ENCODE measurements at regions not wholly inside any gene's neighbourhood (a gene's known extent, or its start where the extent isn't known, plus 50 kb on each side); places are given as distances from the start of the nearest gene placed in this dataset.
"Not testable (repeated sequence)": the region's sequence is repeated elsewhere in the genome, so short reads cannot be mapped to it uniquely, and the experiment has no call there.

DNA sequence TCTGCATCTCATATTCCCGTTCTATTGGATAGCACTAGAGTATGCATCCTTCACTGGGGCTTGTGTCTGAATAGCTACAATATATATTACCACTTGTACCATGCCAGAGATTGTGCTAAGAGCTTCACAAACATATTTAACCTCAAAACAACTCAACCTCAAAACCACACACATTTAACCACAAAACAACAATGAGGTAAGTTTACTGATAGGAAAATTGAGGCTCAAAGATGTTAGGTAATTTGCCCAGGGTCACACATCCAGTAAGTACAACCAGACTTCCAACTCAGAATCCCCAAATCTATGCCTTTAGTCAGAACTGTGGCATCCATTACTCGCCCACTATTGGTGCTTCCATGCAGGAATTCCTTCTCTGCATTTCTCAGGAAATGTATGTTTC is 220.0 kb downstream of the FAM43A start:
- peaks cover 18% of the 10 kb centered on the region for H3K9me3 Mint-ChIP-seq
- peaks cover 11% of the 10 kb centered on the region for H3K4me1 Mint-ChIP-seq (ENCODE audit: low read depth)
- H3K27ac Mint-ChIP-seq = no peak overlapping the region
- no peaks in the 10 kb centered on the region for H3K36me3 Mint-ChIP-seq (ENCODE audit: low read depth)
- no peak overlapping the region for H3K4me3 Mint-ChIP-seq
- H3K27me3 Mint-ChIP-seq (ENCODE audit: low read depth) = peaks cover 17% of the 10 kb centered on the region

DNA sequence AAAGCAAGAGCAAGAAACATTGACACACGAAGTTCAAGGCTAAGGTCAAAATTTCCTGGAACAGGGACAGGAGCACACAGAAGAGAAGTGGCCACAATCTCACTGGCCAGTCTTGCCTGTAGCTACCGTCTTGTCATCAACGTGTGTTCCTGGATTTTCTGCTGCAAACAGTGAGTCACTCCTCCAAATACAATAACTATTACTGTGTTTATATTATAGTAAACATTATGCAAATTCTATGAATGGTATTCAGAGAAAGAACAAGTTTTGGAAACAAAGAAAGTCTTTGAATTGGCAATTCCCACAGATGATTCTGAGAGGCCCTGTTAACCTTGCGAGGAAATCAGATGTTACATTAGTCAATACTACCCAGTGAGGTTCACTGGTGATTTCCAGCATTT is 220.5 kb downstream of the FAM43A start:
- Mint-ChIP-seq H3K4me1 (ENCODE audit: low read depth) (peaks cover 11% of the 10 kb centered on the region), H3K4me3 (no peak overlapping the region), H3K27me3 (ENCODE audit: low read depth) (peaks cover 17% of the 10 kb centered on the region), H3K27ac (no peak overlapping the region), H3K36me3 (ENCODE audit: low read depth) (no peaks in the 10 kb centered on the region), H3K9me3 (peaks cover 14% of the 10 kb centered on the region)

DNA sequence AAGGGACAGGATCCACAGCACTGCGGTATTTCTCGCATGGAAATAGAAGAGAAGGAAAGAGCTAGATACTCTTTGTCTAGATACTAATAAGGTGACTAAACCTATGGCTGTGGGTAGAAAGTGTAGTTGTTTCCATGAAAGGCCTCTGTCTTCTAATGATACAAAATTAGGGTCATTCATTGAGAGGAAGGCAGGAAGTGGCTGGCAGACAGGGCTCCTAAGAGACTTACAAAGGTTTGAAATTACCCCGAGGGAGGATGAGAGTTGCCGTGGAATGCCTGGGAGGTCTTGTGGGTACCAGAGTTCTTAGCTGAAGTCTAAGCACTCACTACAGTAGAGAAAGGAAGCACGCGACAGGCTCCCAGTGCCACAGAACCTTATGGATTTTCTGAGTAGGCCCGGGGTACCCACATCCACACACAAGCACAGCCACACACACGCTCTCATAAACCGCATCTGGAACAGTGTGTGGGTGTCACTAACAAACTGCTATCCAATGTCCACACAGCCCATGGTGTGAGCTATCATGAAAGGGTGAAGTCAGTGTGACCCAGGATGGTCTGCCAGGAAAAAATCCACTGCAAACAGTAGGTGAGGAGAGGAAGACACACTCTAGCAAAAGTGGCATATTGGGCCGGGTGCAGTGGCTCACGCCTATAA is 221.4 kb downstream of the FAM43A start:
- H3K9me3 Mint-ChIP-seq = peaks cover 10% of the 10 kb centered on the region
- peaks cover 11% of the 10 kb centered on the region for H3K4me1 Mint-ChIP-seq (ENCODE audit: low read depth)
- no peak overlapping the region for H3K4me3 Mint-ChIP-seq
- no peaks in the 10 kb centered on the region for H3K36me3 Mint-ChIP-seq (ENCODE audit: low read depth)
- peaks cover 11% of the 10 kb centered on the region for H3K27me3 Mint-ChIP-seq (ENCODE audit: low read depth)
- H3K27ac Mint-ChIP-seq = peak overlapping the region; percentile 65

DNA sequence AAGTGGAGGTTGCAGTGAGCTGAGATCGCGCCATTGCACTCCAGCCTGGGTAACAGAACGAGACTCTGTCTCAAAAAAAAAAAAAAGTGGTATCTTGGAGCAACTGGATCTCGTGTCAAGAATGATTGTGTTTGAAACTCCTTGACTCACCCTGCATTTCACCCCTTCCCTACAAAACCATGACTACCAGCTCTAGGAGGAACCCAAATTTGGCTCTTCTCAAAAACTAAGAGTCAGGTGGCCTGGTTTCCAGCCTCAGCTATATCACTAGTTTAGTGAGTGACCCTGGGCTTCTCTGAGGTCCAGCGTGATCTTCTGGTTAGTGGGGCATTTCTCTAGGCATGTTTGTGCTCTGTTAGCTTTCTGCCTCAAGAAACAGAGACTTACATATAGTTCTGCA is 222.1 kb downstream of the FAM43A start:
- H3K27me3 Mint-ChIP-seq (ENCODE audit: low read depth) = peaks cover 5% of the 10 kb centered on the region
- H3K4me3 Mint-ChIP-seq = no peak overlapping the region
- H3K9me3 Mint-ChIP-seq = peaks cover 4% of the 10 kb centered on the region
- H3K36me3 Mint-ChIP-seq (ENCODE audit: low read depth) = no peaks in the 10 kb centered on the region
- peaks cover 11% of the 10 kb centered on the region for H3K4me1 Mint-ChIP-seq (ENCODE audit: low read depth)
- no peak overlapping the region for H3K27ac Mint-ChIP-seq

DNA sequence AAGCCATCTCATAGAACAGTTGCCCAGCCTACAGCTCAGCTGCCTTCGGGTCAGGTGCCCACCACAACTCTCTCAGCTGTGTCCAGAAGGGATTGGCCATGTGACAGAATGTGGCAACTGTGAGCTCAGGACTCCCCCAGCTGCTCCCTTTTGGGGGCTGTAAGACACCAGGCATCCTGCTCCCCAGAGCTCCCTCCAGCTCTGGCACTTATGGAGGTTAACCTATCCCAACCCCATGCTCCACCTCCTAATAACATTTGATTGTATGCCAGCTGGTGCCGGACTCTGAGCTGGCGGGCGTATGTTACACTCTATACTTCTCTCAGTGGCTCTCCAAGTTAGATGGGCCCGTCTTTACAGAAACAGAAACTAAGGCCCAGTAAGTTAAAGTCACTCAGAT is 222.8 kb downstream of the FAM43A start:
- Mint-ChIP-seq H3K27me3 (ENCODE audit: low read depth) (peaks cover 5% of the 10 kb centered on the region), H3K27ac (no peak overlapping the region), H3K36me3 (ENCODE audit: low read depth) (no peaks in the 10 kb centered on the region), H3K4me1 (ENCODE audit: low read depth) (peaks cover 11% of the 10 kb centered on the region), H3K9me3 (peaks cover 3% of the 10 kb centered on the region), H3K4me3 (no peak overlapping the region)

DNA sequence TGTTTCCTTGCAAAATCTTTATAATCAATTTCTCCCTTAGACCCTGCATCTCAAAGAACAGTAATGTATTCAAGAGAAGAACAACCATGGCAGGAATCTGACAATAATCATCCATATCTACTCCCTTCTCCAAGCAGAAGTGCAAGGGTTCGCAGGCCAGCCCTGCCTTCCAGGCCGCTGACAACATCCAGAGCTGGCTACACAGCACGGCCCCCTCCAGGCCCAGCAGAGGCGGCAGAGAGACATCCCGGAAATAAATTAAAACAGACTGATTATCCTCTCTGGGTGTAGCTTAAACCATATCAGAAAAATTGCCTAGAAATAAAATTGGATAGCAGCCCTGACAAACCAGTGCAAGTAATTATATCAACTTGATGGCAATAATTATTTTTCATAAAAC is 223.3 kb downstream of the FAM43A start:
- Mint-ChIP-seq H3K27ac (no peak overlapping the region), H3K36me3 (ENCODE audit: low read depth) (no peaks in the 10 kb centered on the region), H3K4me3 (no peak overlapping the region), H3K9me3 (peaks cover 3% of the 10 kb centered on the region), H3K27me3 (ENCODE audit: low read depth) (peaks cover 3% of the 10 kb centered on the region), H3K4me1 (ENCODE audit: low read depth) (peaks cover 11% of the 10 kb centered on the region)

DNA sequence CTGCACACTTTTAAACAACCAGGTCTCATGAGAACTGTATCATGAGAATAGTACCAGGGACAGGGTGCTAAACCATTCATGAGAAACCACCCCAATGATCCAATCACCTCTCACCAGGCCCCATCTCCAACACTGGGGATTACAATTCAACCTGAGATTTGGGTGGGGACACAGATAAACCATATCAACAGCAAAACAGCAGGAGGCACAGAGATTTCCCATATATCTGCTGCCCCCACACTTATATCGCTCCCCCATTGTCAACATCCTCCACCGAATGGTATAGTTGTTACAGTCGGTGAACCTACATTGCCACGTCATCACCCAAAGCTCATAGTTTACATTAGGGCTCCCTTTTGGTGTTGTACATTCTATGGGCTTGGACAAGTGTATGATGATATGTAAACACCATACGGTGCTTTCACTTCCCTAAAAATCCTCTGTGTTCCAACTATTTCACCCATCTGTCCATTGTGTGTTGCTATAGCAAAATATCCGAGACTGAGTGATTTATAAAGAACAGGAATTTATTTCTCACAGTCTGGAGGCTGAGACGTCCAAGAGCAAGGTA is 224.8 kb downstream of the FAM43A start:
- Mint-ChIP-seq H3K36me3 (ENCODE audit: low read depth) (no peaks in the 10 kb centered on the region), H3K27ac (no peak overlapping the region), H3K4me3 (no peak overlapping the region), H3K4me1 (ENCODE audit: low read depth) (peaks cover 11% of the 10 kb centered on the region), H3K27me3 (ENCODE audit: low read depth) (peaks cover 7% of the 10 kb centered on the region), H3K9me3 (no peaks in the 10 kb centered on the region)

DNA sequence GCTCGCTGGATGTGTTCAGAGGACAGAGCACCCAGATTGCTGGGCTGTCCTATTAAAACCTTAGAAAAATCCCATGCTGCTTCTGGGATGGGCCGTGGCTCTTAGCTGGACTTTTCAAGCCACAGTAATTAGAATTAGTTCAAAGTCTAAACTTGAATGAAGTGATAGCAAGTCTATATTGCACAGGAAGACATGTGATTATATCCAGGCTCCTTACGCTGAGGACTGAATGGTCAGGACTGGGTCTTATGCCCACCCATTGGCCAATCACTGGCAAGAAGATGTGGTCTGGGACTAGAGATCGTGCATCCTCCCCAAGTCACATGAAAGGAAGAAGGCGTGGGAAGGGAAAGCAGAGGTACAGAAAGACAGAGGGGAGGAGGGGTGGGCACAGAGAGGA is 227.6 kb downstream of the FAM43A start:
- H3K36me3 Mint-ChIP-seq (ENCODE audit: low read depth) = no peaks in the 10 kb centered on the region
- no peak overlapping the region for H3K4me3 Mint-ChIP-seq
- no peaks in the 10 kb centered on the region for H3K4me1 Mint-ChIP-seq (ENCODE audit: low read depth)
- H3K27me3 Mint-ChIP-seq (ENCODE audit: low read depth) = peaks cover 31% of the 10 kb centered on the region
- H3K9me3 Mint-ChIP-seq = no peaks in the 10 kb centered on the region
- no peak overlapping the region for H3K27ac Mint-ChIP-seq

DNA sequence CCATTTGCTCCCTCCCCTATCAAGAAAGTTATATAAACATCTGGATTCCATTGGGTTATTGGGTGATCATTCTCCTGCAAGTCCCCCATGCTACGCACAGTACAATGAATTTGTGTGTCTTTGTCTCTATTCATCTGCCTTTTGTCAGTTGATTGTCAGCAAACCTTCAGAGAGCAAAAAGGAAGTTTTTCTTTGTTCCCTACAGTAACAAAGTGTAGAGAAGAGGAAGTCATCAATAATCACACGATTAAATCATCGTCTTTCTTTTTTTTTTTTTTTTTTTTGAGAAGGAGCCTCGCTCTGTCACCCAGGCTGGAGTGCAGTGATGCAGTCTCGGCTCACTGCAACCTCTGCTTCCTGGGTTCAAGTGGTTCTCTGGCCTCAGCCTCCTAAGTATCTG is 239.2 kb downstream of the FAM43A start:
- H3K27me3 Mint-ChIP-seq (ENCODE audit: low read depth) = peaks cover 28% of the 10 kb centered on the region
- not testable (repeated sequence) for H3K4me1 Mint-ChIP-seq (ENCODE audit: low read depth); H3K27ac Mint-ChIP-seq; H3K4me3 Mint-ChIP-seq; H3K9me3 Mint-ChIP-seq; H3K36me3 Mint-ChIP-seq (ENCODE audit: low read depth)

DNA sequence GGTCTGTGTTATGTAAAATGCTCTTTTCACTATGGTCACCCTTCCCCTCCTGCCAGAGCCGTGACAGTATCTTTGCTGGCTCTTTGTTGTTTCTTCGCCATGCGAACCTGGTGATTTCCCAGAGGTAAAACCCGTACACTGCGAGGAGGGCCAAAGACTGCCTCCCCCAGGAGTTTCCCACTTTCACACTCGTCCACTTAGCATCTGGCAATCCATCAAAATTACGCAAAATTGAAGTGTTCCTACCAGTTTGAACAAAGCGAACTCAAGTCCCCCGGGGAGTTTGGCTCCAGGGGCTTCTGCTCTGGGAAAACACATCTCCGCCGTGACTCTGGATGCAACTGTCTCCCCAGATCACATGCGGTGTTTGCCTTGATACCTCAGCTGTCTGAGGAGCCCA is 239.9 kb downstream of the FAM43A start:
- H3K4me1 Mint-ChIP-seq (ENCODE audit: low read depth) = no peaks in the 10 kb centered on the region
- no peak overlapping the region for H3K27ac Mint-ChIP-seq
- no peak overlapping the region for H3K4me3 Mint-ChIP-seq
- H3K36me3 Mint-ChIP-seq (ENCODE audit: low read depth) = no peaks in the 10 kb centered on the region
- no peaks in the 10 kb centered on the region for H3K9me3 Mint-ChIP-seq
- H3K27me3 Mint-ChIP-seq (ENCODE audit: low read depth) = peaks cover 21% of the 10 kb centered on the region

DNA sequence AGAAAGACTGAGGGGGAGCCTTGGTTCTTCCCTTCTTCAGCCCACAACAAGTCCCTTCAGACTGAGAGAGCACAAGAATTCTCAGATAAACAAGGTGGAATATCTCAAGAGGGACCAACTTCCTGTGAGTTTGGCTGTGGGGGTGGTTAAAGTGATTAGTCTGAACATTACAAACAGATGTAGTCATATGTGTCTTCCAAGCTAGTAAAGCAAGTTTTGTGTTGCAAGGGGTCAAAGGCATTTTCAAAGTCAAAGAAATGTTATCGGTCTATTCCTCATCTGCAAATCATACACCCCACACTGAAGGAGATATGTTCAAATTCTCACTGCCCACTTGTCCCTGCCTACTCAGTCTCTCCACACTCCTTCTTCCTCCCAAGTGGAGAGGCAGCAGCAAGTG is 242.5 kb downstream of the FAM43A start:
- H3K27ac Mint-ChIP-seq = no peak overlapping the region
- H3K9me3 Mint-ChIP-seq = no peaks in the 10 kb centered on the region
- no peak overlapping the region for H3K4me3 Mint-ChIP-seq
- H3K4me1 Mint-ChIP-seq (ENCODE audit: low read depth) = no peaks in the 10 kb centered on the region
- H3K36me3 Mint-ChIP-seq (ENCODE audit: low read depth) = no peaks in the 10 kb centered on the region
- H3K27me3 Mint-ChIP-seq (ENCODE audit: low read depth) = peaks cover 17% of the 10 kb centered on the region

DNA sequence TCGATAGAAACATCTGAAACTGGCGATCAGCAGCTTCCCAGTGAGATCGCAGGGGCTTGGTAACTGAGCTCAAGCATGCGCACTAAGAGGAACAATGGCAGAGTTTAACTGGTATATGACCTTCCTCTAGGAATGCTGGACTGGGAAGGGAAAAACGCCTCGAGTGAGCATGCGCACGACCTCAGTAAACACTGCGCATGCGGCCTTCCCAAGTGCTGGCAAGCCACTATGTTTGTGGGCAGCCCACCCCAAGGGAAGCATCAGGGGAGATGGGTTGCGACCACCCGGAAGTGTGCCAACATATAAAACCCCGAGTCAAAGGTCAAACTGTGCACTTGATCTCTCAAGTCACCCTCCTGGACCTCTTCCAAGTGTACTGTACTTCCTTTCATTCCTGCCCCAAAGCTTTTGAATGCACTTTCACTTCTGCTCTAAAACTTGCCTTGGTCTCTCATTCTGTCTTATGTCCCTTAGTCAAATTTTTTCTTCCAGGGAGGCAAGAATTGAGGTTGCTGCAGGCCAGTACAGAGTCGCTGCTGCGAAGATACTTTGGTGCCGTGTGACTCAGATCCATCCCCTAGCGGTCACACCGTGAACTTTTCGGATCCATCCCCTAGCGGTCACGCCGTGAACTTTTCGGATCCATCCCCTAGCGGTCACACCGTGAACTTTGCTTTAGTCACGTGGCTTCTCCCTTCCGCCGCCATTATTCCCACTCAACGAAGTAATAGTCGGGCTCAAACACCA is 243.3 kb downstream of the FAM43A start:
- Mint-ChIP-seq H3K9me3 (no peaks in the 10 kb centered on the region), H3K27ac (no peak overlapping the region), H3K36me3 (ENCODE audit: low read depth) (no peaks in the 10 kb centered on the region), H3K27me3 (ENCODE audit: low read depth) (peaks cover 12% of the 10 kb centered on the region), H3K4me3 (no peak overlapping the region), H3K4me1 (ENCODE audit: low read depth) (no peaks in the 10 kb centered on the region)

DNA sequence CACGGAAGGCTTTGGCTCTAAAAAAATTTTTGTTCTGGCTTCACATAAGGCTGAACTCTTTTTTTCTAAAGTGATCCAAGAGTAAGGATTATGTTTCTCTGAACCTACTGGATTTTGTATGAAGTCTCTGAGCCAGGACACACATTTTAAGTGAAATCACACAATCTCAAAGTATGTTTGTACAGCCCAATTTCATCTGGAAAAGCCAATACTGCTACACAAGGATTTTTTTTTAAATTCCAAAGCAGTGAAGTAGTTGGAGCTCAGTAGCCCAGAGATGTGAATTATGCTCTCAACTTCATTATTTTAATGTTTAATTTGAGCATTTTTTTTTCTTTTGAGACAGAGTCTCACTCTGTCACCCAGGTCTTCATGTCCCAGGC is 243.9 kb downstream of the FAM43A start:
- Mint-ChIP-seq H3K27me3 (ENCODE audit: low read depth) (peaks cover 8% of the 10 kb centered on the region), H3K4me1 (ENCODE audit: low read depth) (no peaks in the 10 kb centered on the region), H3K9me3 (no peaks in the 10 kb centered on the region), H3K36me3 (ENCODE audit: low read depth) (no peaks in the 10 kb centered on the region), H3K4me3 (no peak overlapping the region), H3K27ac (no peak overlapping the region)

DNA sequence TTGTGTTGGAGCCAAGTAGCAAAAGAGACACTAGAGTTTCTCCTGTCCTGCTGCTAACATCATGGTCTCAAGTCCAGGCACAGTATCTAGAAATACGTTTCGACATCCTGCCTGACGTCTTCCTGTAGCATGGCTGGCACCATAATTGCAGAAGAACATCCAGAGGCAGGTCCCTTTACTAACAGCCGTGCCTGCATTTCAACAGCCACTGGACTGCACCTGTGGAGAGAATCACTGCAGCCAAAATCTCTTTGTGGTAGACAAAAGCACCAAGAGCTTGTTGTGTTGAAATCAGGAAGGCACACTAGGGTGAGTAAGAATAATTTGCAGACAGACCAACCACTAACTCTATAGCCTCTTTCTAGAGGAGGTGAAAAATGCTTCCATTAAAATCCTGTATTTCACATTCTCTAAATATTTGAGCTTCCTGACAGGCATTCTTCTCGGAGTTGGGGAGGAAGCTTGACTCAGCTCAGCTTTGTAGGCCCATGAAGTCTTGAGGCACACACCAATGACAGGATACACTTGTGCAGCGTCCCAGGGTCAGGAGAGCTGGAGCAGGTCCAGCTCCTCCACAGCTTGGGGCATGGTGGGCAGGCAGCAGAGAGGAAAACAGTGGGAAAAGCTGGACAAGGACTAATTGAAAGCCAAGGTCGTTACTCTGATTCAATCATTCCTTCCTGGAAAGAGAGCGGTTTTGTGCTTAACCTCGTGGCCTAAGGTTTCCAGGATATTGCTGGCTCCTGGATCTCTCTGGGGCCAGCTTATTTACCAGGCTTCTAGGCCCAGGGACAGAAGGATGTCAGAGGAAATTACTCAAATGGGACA is 244.9 kb downstream of the FAM43A start:
- no peak overlapping the region for H3K4me3 Mint-ChIP-seq
- H3K4me1 Mint-ChIP-seq (ENCODE audit: low read depth) = no peaks in the 10 kb centered on the region
- no peaks in the 10 kb centered on the region for H3K9me3 Mint-ChIP-seq
- H3K36me3 Mint-ChIP-seq (ENCODE audit: low read depth) = no peaks in the 10 kb centered on the region
- H3K27me3 Mint-ChIP-seq (ENCODE audit: low read depth) = peaks cover 4% of the 10 kb centered on the region
- no peak overlapping the region for H3K27ac Mint-ChIP-seq

Measured in T-helper 1 cell treated with Interleukin-12 subunit alpha and Interleukin-12 subunit beta and Interleukin-4 antibody, amounts not matched to agents 30 μg/mL and 1 μg/mL, for 36 hours (primary cell).